ENCODE measurements at regions not wholly inside any gene's neighbourhood (a gene's known extent, or its start where the extent isn't known, plus 50 kb on each side); places are given as distances from the start of the nearest gene placed in this dataset.

GRCh38 chr4:3346146-3346545 is 53.3 kb downstream of the RGS12 start:
- TF ChIP-seq CTCF (IDR thresholded peaks at IDR 0.05; ENCODE audit: poor library complexity, severe bottlenecking) = peak; percentile 93
- peak; percentile 90 for TF ChIP-seq SMC3 (conservative IDR thresholded peaks at IDR 0.05; ENCODE audit: poor library complexity)

Measured in neural cell (in vitro differentiated cells).